NCI-H1436 treated with DMSO at 0.1 percent for 48 hours (cell line): ENCODE measurements at regions not wholly inside any gene's neighbourhood (a gene's known extent, or its start where the extent isn't known, plus 50 kb on each side); places are given as distances from the start of the nearest gene placed in this dataset.

Experiments used
- DNase-seq: peaks from one replicate; lab custom pipeline; 2025; lab: John Stamatoyannopoulos, UW

GRCh38 chr2:220855296-220855695 lies 716.8 kb downstream of the EPHA4 start:
- DNase-seq, result no peak

- DNase-seq, result no peak
These were observed 715.6 kb downstream of the EPHA4 start for GRCh38 chr2:220856486-220856885.

- DNase-seq, result no peak
These were observed 714.7 kb downstream of the EPHA4 start for GRCh38 chr2:220857368-220857767.

- no peak for DNase-seq
These were observed 714.0 kb downstream of the EPHA4 start for GRCh38 chr2:220858101-220858500.

- no peak for DNase-seq
These were observed 700.2 kb downstream of the EPHA4 start for GRCh38 chr2:220871909-220872308.

GRCh38 chr2:220876080-220876824 lies 695.9 kb downstream of the EPHA4 start:
- DNase-seq, result no peak

GRCh38 chr2:220877491-220877890 lies 694.6 kb downstream of the EPHA4 start:
- DNase-seq, result no peak

GRCh38 chr2:220877897-220878296 lies 694.2 kb downstream of the EPHA4 start:
- no peak for DNase-seq

- DNase-seq, result no peak
These were observed 691.2 kb downstream of the EPHA4 start for GRCh38 chr2:220880623-220881596.

- no peak for DNase-seq
These were observed 689.6 kb downstream of the EPHA4 start for GRCh38 chr2:220882507-220882906.

- no peak for DNase-seq
These were observed 686.5 kb downstream of the EPHA4 start for GRCh38 chr2:220885593-220885992.

- no peak for DNase-seq
These were observed 684.7 kb downstream of the EPHA4 start for GRCh38 chr2:220887271-220887870.

- DNase-seq, result no peak
These were observed 684.2 kb downstream of the EPHA4 start for GRCh38 chr2:220887876-220888275.

GRCh38 chr2:220890931-220891330 lies 681.2 kb downstream of the EPHA4 start:
- no peak for DNase-seq

GRCh38 chr2:220891405-220891804 lies 680.7 kb downstream of the EPHA4 start:
- DNase-seq, result no peak

- DNase-seq, result no peak
These were observed 680.0 kb downstream of the EPHA4 start for GRCh38 chr2:220892018-220892634.

GRCh38 chr2:220893411-220893810 lies 678.7 kb downstream of the EPHA4 start:
- DNase-seq, result no peak

GRCh38 chr2:220894069-220894468 lies 678.0 kb downstream of the EPHA4 start:
- DNase-seq, result no peak

GRCh38 chr2:220899492-220899891 lies 672.6 kb downstream of the EPHA4 start:
- DNase-seq, result no peak

GRCh38 chr2:220904015-220904414 lies 668.1 kb downstream of the EPHA4 start:
- DNase-seq, result no peak

GRCh38 chr2:220913384-220913783 lies 658.7 kb downstream of the EPHA4 start:
- DNase-seq, result no peak

GRCh38 chr2:220915092-220915623 lies 656.9 kb downstream of the EPHA4 start:
- no peak for DNase-seq
